HEK293T (cell line): ENCODE measurements at regions not wholly inside any gene's neighbourhood (a gene's known extent, or its start where the extent isn't known, plus 50 kb on each side); places are given as distances from the start of the nearest gene placed in this dataset.
"Not testable (repeated sequence)": the region's sequence is repeated elsewhere in the genome, so short reads cannot be mapped to it uniquely, and the experiment has no call there.

Experiments
- ARNT ChIP-seq: fragments of 450-650 bp; IDR thresholded peaks from 2 replicates; pipeline ENCODE4 v1.6.1; 2017; ENCODE audit warnings: mild to moderate bottlenecking
- BHLHE40 ChIP-seq: fragments of 450-650 bp; IDR thresholded peaks from 2 replicates; pipeline ENCODE4 v1.6.1; 2016; ENCODE audit warnings: mild to moderate bottlenecking, moderate library complexity, borderline replicate concordance
- CTBP1 ChIP-seq: fragments of 450-650 bp; IDR thresholded peaks from 2 replicates; pipeline ENCODE4 v1.6.1; 2016; ENCODE audit warnings: borderline replicate concordance
- ELF4 ChIP-seq: fragments of 450-650 bp; IDR thresholded peaks from 2 replicates; pipeline ENCODE4 v1.6.1; 2017; ENCODE audit warnings: antibody characterized with exemption
- FOXA1 ChIP-seq: fragments of 450-650 bp; IDR thresholded peaks from 2 replicates; pipeline ENCODE4 v1.6.1; 2016; ENCODE audit warnings: mild to moderate bottlenecking
- FOXM1 ChIP-seq: fragments of 450-650 bp; IDR thresholded peaks from 2 replicates; pipeline ENCODE4 v1.6.1; 2017; ENCODE audit warnings: mild to moderate bottlenecking, borderline replicate concordance
- HDGF ChIP-seq: fragments of 450-650 bp; IDR thresholded peaks from 2 replicates; pipeline ENCODE4 v1.6.1; 2017; ENCODE audit warnings: antibody characterized with exemption, borderline replicate concordance
- L3MBTL2 ChIP-seq: fragments of 450-650 bp; conservative IDR thresholded peaks from 2 replicates; pipeline ENCODE4 v1.6.1; 2016; ENCODE audit warnings: mild to moderate bottlenecking
- LEF1 ChIP-seq: fragments of 450-650 bp; IDR thresholded peaks from 2 replicates; pipeline ENCODE4 v1.6.1; 2017; ENCODE audit warnings: mild to moderate bottlenecking, borderline replicate concordance
- NFRKB ChIP-seq: fragments of 450-650 bp; IDR thresholded peaks from 2 replicates; pipeline ENCODE4 v1.6.1; 2016; ENCODE audit warnings: mild to moderate bottlenecking, moderate library complexity
- SP1 ChIP-seq: fragments of 450-650 bp; IDR thresholded peaks from 2 replicates; pipeline ENCODE4 v1.6.1; 2017
- SUZ12 ChIP-seq: fragments of 450-650 bp; IDR thresholded peaks from 2 replicates; pipeline ENCODE4 v1.6.1; 2016; ENCODE audit warnings: mild to moderate bottlenecking
- TARDBP ChIP-seq: fragments of 450-650 bp; IDR thresholded peaks from 2 replicates; pipeline ENCODE4 v1.6.1; 2016

DNA sequence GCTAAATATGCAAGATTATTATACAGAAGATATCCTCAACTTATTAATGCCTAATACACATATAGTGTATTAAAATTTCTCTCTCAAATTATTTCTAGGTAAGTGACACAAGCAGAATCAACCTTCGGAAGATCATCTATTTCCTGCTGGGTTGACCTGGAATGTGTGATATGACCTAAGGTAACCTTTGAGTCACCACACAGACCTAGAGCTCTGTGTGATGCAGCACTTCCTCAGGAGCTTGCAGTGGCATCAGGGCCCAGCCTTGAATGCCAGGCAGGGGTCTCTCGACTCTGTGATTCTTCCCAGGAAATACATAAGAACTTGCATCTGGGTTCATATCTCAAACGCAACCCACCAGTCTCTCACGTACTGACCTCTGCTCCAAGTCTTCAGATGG is 385.3 kb downstream of the RPIA start:
- not testable (repeated sequence) for TF ChIP-seq FOXM1, ARNT, NFRKB, SP1, LEF1, BHLHE40, L3MBTL2, FOXA1, TARDBP, ELF4, HDGF, CTBP1, SUZ12
